SK-N-MC (cell line): ENCODE measurements at regions not wholly inside any gene's neighbourhood (a gene's known extent, or its start where the extent isn't known, plus 50 kb on each side); places are given as distances from the start of the nearest gene placed in this dataset.

ENCODE experiments used
- EZH2 ChIP-seq: fragments of 200-600 bp; sonication (generic); IDR thresholded peaks from one replicate; pipeline ENCODE4 v1.6.1; 2017; ENCODE audit warnings: antibody characterized with exemption
- FOXP2 ChIP-seq: optimal IDR thresholded peaks from 2 replicates; pipeline ENCODE3; 2011; ENCODE audit warnings: mild to moderate bottlenecking, moderate library complexity; ENCODE audit not compliant: insufficient read depth; ENCODE audit errors: extremely low read length, control extremely low read depth
- POLR2AphosphoS5 ChIP-seq: IDR thresholded peaks from 2 replicates; pipeline ENCODE4 v1.6.1; 2012; ENCODE audit warnings: mild to moderate bottlenecking, low read depth, low read length, borderline replicate concordance

GRCh38 chr2:16716024-16716423 lies 50.4 kb upstream of the CYRIA start:
- TF ChIP-seq EZH2 (no peak), POLR2AphosphoS5 (no peak), FOXP2 (no peak)
